H1 (cell line): ENCODE measurements at regions not wholly inside any gene's neighbourhood (a gene's known extent, or its start where the extent isn't known, plus 50 kb on each side); places are given as distances from the start of the nearest gene placed in this dataset.

Experiments used
- CTCF ChIA-PET: fragments of 300-600 bp; sonication (Branson Sonifier 250); formaldehyde crosslinking; loops from one replicate; lab custom pipeline; 2021; ENCODE audit not compliant: partially characterized antibody; lab: Charles Lee
- POLR2A ChIA-PET: fragments of 300-600 bp; sonication (Branson Sonifier 250); formaldehyde crosslinking; loops from one replicate; lab custom pipeline; 2021; ENCODE audit warnings: inconsistent platforms; ENCODE audit not compliant: partially characterized antibody; lab: Charles Lee
- DNase-seq, 2 experiments: peaks; one replicate each; pipeline versions ENCODE4 v3.0.0 to v3.0.0-alpha.2; 2010 to 2022; ENCODE audit warnings: low spot score in 2 of 2, low read depth in 1 of 2, mixed read lengths in 1 of 2
- FAIRE-seq: peaks from 2 replicates; lab custom pipeline; 2011; peaks lifted over from hg19 to GRCh38; lab: Jason Lieb, UNC
- H2AFZ ChIP-seq: 2 replicates; pipeline ENCODE4 v1.8.1; 2012; ENCODE audit warnings: low read length, inconsistent platforms
- H2AK5ac ChIP-seq: 2 replicates; pipeline ENCODE4 v1.6.1; 2013; ENCODE audit warnings: low read depth, low read length
- H2BK120ac ChIP-seq: replicated peaks from 2 replicates; pipeline ENCODE3; 2013; ENCODE audit warnings: low read depth, low read length, inconsistent platforms
- H2BK12ac ChIP-seq: 2 replicates; pipeline ENCODE4 v1.6.1; 2013; ENCODE audit warnings: low read depth, low read length
- H2BK15ac ChIP-seq: 2 replicates; pipeline ENCODE4 v1.6.1; 2013; ENCODE audit warnings: low read length
- H2BK20ac ChIP-seq: 2 replicates; pipeline ENCODE4 v1.6.1; 2013; ENCODE audit warnings: low read length
- H2BK5ac ChIP-seq: 2 replicates; pipeline ENCODE4 v1.6.1; 2013; ENCODE audit warnings: low read depth, low read length
- H3K14ac ChIP-seq: 2 replicates; pipeline ENCODE4 v1.6.1; 2013; ENCODE audit warnings: inconsistent platforms; ENCODE audit not compliant: insufficient read length
- H3K18ac ChIP-seq: 2 replicates; pipeline ENCODE4 v1.6.1; 2013; ENCODE audit warnings: low read length; ENCODE audit errors: extremely low read depth
- H3K23ac ChIP-seq: 2 replicates; pipeline ENCODE4 v1.6.1; 2013; ENCODE audit warnings: inconsistent platforms; ENCODE audit not compliant: insufficient read length
- H3K23me2 ChIP-seq: 2 replicates; pipeline ENCODE4 v1.6.1; 2013; ENCODE audit warnings: low read depth, low read length
- H3K27ac ChIP-seq: 2 replicates; pipeline ENCODE4 v1.6.1; 2011; ENCODE audit warnings: low read depth, low read length, inconsistent platforms
- H3K27me3 ChIP-seq, 4 experiments: replicated peaks in 1 of 4; 1 replicate in 1 of 4; 2 replicates in 3 of 4; pipeline versions ENCODE4 v1.6.1 to v1.8.1; 2011 to 2013; ENCODE audit warnings: low read length in 3 of 4, mild to moderate bottlenecking in 3 of 4, inconsistent platforms in 2 of 4, mixed read lengths in 2 of 4, moderate library complexity in 1 of 4; ENCODE audit not compliant: control insufficient read depth in 3 of 4, insufficient read depth in 3 of 4; ENCODE audit errors: extremely low read depth in 1 of 4
- H3K36me3 ChIP-seq, 4 experiments: 2 replicates each; pipeline versions ENCODE4 v1.6.1 to v1.8.1; 2011 to 2013; ENCODE audit warnings: mild to moderate bottlenecking in 4 of 4, low read length in 3 of 4, moderate library complexity in 2 of 4, control low read depth in 1 of 4, inconsistent platforms in 1 of 4; ENCODE audit not compliant: insufficient read depth in 4 of 4, control insufficient read depth in 2 of 4
- H3K4ac ChIP-seq: replicated peaks from 2 replicates; pipeline ENCODE3; 2013; ENCODE audit warnings: low read length, low read depth, mixed read lengths, inconsistent platforms; ENCODE audit not compliant: insufficient read length
- H3K4me1 ChIP-seq, 4 experiments: replicated peaks in 1 of 4; 1 replicate in 1 of 4; 2 replicates in 3 of 4; pipeline versions ENCODE4 v1.6.1 to v1.8.1; 2011 to 2013; ENCODE audit warnings: low read length in 3 of 4, inconsistent platforms in 2 of 4, mixed read lengths in 1 of 4; ENCODE audit not compliant: insufficient read depth in 4 of 4, control insufficient read depth in 3 of 4
- H3K4me2 ChIP-seq, 2 experiments: 2 replicates each; pipeline versions ENCODE4 v1.6.1 to v1.8.1; 2011 to 2013; ENCODE audit warnings: low read depth in 2 of 2, low read length in 2 of 2, control low read depth in 1 of 2, inconsistent platforms in 1 of 2, mild to moderate bottlenecking in 1 of 2; ENCODE audit not compliant: insufficient read depth in 1 of 2
- H3K4me3 ChIP-seq, 4 experiments: fragments of 200-600, 300-600 bp in 1 of 4; sonication (generic), shearing (Covaris generic), sonication (Bioruptor Twin) in 1 of 4; 2 replicates each; pipeline versions ENCODE4 v1.5.1 to v1.8.1; 2011 to 2016; ENCODE audit warnings: low read length in 4 of 4, low read depth in 3 of 4, control low read depth in 2 of 4, inconsistent platforms in 2 of 4, mild to moderate bottlenecking in 2 of 4, mixed read lengths in 1 of 4, moderate library complexity in 1 of 4; ENCODE audit not compliant: insufficient read depth in 2 of 4; ENCODE audit errors: extremely low read depth in 1 of 4
- H3K56ac ChIP-seq: replicated peaks from 2 replicates; pipeline ENCODE3; 2013; ENCODE audit warnings: low read depth, mild to moderate bottlenecking, mixed read lengths, low read length, inconsistent platforms; ENCODE audit not compliant: insufficient read length
- H3K79me1 ChIP-seq: 2 replicates; pipeline ENCODE4 v1.6.1; 2013; ENCODE audit warnings: low read depth, low read length, control low read depth
- H3K79me2 ChIP-seq, 2 experiments: 2 replicates each; pipeline versions ENCODE4 v1.6.1 to v1.8.1; 2012 to 2013; ENCODE audit warnings: low read length in 2 of 2, mild to moderate bottlenecking in 2 of 2, inconsistent platforms in 1 of 2; ENCODE audit not compliant: insufficient read depth in 2 of 2, control insufficient read depth in 1 of 2
- H3K9ac ChIP-seq, 4 experiments: replicated peaks in 1 of 4; 1 replicate in 1 of 4; 2 replicates in 3 of 4; pipeline versions ENCODE4 v1.6.1 to v1.8.1; 2011 to 2013; ENCODE audit warnings: low read depth in 3 of 4, low read length in 3 of 4, control low read depth in 2 of 4, mild to moderate bottlenecking in 2 of 4, moderate library complexity in 2 of 4, inconsistent platforms in 1 of 4; ENCODE audit errors: extremely low read depth in 1 of 4
- H3K9me3 ChIP-seq, 2 experiments: 2 replicates each; pipeline versions ENCODE4 v1.6.1 to v1.8.1; 2012 to 2013; ENCODE audit warnings: mild to moderate bottlenecking in 2 of 2, moderate library complexity in 2 of 2, control low read depth in 1 of 2, inconsistent platforms in 1 of 2, low read depth in 1 of 2, low read length in 1 of 2, mixed read lengths in 1 of 2; ENCODE audit not compliant: insufficient read depth in 2 of 2
- H4K20me1 ChIP-seq, 2 experiments: replicated peaks in 1 of 2; 2 replicates each; pipeline versions ENCODE3 to v1.8.1; 2011 to 2013; ENCODE audit warnings: inconsistent platforms in 2 of 2, low read length in 2 of 2, mild to moderate bottlenecking in 1 of 2; ENCODE audit not compliant: insufficient read depth in 2 of 2, control insufficient read depth in 1 of 2
- H4K5ac ChIP-seq: 2 replicates; pipeline ENCODE4 v1.6.1; 2013; ENCODE audit warnings: low read length, low read depth, mixed read lengths, inconsistent platforms; ENCODE audit not compliant: insufficient read length
- H4K8ac ChIP-seq: 2 replicates; pipeline ENCODE4 v1.8.0; 2013; ENCODE audit warnings: mild to moderate bottlenecking, moderate library complexity, low read length, inconsistent platforms; ENCODE audit not compliant: insufficient read depth; ENCODE audit errors: extremely low read depth
- H4K91ac ChIP-seq: replicated peaks from 2 replicates; pipeline ENCODE3; 2013; ENCODE audit warnings: low read length, mixed read lengths, inconsistent platforms; ENCODE audit not compliant: insufficient read length
- ASH2L ChIP-seq: fragments of 200-600, 300-600 bp; sonication (generic); IDR thresholded peaks from one replicate; pipeline ENCODE4 v1.7.1; 2017; ENCODE audit warnings: low read length
- CBX8 ChIP-seq: fragments of 300-800, 300-1000 bp; sonication (generic); IDR thresholded peaks from 2 replicates; pipeline ENCODE4 v1.7.1; 2016; ENCODE audit warnings: low read depth, low read length, borderline replicate concordance
- GABPA ChIP-seq: IDR thresholded peaks from 2 replicates; pipeline ENCODE4 v1.6.1; 2011; ENCODE audit warnings: mild to moderate bottlenecking, low read length, moderate library complexity, borderline replicate concordance; ENCODE audit not compliant: insufficient read depth
- KDM1A ChIP-seq: fragments of 200-600, 300-600 bp; sonication (generic); IDR thresholded peaks from 2 replicates; pipeline ENCODE4 v1.7.1; 2016; ENCODE audit warnings: mild to moderate bottlenecking, low read length, borderline replicate concordance
- KDM4A ChIP-seq: IDR thresholded peaks from one replicate; pipeline ENCODE4 v1.7.1; 2012; ENCODE audit warnings: low read depth, mild to moderate bottlenecking, moderate library complexity, low read length, inconsistent platforms; ENCODE audit not compliant: severe bottlenecking
- PHF8 ChIP-seq: fragments of 200-600 bp; sonication (generic); conservative IDR thresholded peaks from 2 replicates; pipeline ENCODE4 v1.7.1; 2012; ENCODE audit warnings: low read depth, mild to moderate bottlenecking, inconsistent platforms, low read length, moderate library complexity
- YY1 ChIP-seq: IDR thresholded peaks from 2 replicates; pipeline ENCODE4 v1.6.1; 2011; ENCODE audit warnings: low read depth, mild to moderate bottlenecking, low read length
- WGBS, 2 experiments: shearing (Covaris generic) in 1 of 2; methylation state at CpG; one replicate each; pipeline versions ENCODE4 v1.1.6 to v1.1.7; 2013 to 2015; ENCODE audit warnings: low lambda C conversion rate in 2 of 2, mixed read lengths in 2 of 2, inconsistent platforms in 1 of 2, low coverage in 1 of 2, missing lambda C conversion rate in 1 of 2; ENCODE audit not compliant: insufficient replicate concordance in 2 of 2, insufficient coverage in 1 of 2, insufficient read length in 1 of 2; ENCODE audit errors: extremely low coverage in 1 of 2, missing lambda C conversion rate in 1 of 2; 5-methylcytosine and 5-hydroxymethylcytosine counted together

DNA sequence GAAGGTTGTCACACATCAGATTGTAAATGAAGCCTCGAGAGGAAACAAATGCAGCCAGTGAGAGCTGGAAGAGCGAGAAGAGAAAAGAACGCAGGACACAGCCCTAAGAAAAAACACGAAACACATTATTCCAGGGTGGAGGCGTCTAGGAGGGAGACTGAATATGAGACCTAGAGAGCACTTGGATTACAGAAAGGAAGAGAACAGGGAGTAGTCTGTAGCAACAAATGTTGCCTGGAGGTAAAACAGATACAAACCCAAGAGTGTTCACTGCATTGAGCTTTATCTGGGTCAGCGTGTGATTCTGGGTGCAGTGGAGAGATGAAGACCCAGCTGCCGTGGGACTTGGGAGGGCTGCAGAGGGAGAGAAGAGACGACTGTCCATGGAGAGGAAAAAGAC, 50.1 kb upstream of the SETD7 start:
- no peaks in the 10 kb centered on the region for H4K20me1 ChIP-seq
- no peak for FAIRE-seq
- H3K18ac ChIP-seq: no peak overlapping the region; the same call in 1 of the 2 replicates
- no peaks in the 10 kb centered on the region for H3K9me3 ChIP-seq
- no peak overlapping the region for H3K4me3 ChIP-seq
- no peaks in the 10 kb centered on the region for H3K36me3 ChIP-seq
- no peaks in the 10 kb centered on the region for H3K79me2 ChIP-seq
- no peak overlapping the region for H3K9ac ChIP-seq
- no peak overlapping the region for H2BK120ac ChIP-seq
- H3K23me2 ChIP-seq: no peaks in the 10 kb centered on the region; the same call in 1 of the 2 replicates
- H3K27me3 ChIP-seq: peaks cover 0 to 2% (median 0%) of the 10 kb centered on the region in 4 experiments; a peak in 1 of 7 replicates
- H3K27ac ChIP-seq: no peak overlapping the region
- 88% methylated on average over 8 of the region's 8 CpGs; no CpG with 5 or more reads in 1 of the 2 experiments for WGBS, 2 experiments
- no peak overlapping the region for H3K14ac ChIP-seq
- no peak overlapping the region for H3K23ac ChIP-seq
- no peak overlapping the region for H4K91ac ChIP-seq
- no peak for DNase-seq
- H4K5ac ChIP-seq: no peak overlapping the region
- no peak overlapping the region for H2BK20ac ChIP-seq
- H2BK5ac ChIP-seq: no peak overlapping the region
- no peak overlapping the region for H2AFZ ChIP-seq
- POLR2A ChIA-PET: interaction anchor here (1.7 kb wide), 1 partner anchor 45 kb away, joined by 3 read pairs; no protein-coding TSS in a partner anchor
- no peak overlapping the region for H2AK5ac ChIP-seq
- H3K4me2 ChIP-seq: no peak overlapping the region
- H2BK12ac ChIP-seq: no peak overlapping the region
- CTCF ChIA-PET: interaction anchor here (0.6 to 13.0 kb wide), 20 partner anchors 9 to 881 kb away, joined by 3 to 318 read pairs (median 3); partner anchors contain the start of gene MGST2
- no peak for TF ChIP-seq KDM4A
- TF ChIP-seq GABPA: no peak
- TF ChIP-seq PHF8: no peak
- no peak for TF ChIP-seq ASH2L
- no peak for TF ChIP-seq KDM1A
- no peak for TF ChIP-seq YY1
- TF ChIP-seq CBX8: no peak
- TF ChIP-seq, all 59 proteins: peak for 0
- no peak overlapping the region for H4K8ac ChIP-seq
- no peaks in the 10 kb centered on the region for H3K79me1 ChIP-seq
- no peak overlapping the region for H3K4ac ChIP-seq
- H3K56ac ChIP-seq: no peak overlapping the region
- H3K4me1 ChIP-seq: no peaks in the 10 kb centered on the region
- no peak overlapping the region for H2BK15ac ChIP-seq
